ENCODE measurements at regions not wholly inside any gene's neighbourhood (a gene's known extent, or its start where the extent isn't known, plus 50 kb on each side); places are given as distances from the start of the nearest gene placed in this dataset.
A peak's percentile ranks its signal among the peaks of the same experiment; 100 is the strongest.

GRCh38 chr2:23092831-23093230 lies 292.1 kb upstream of the KLHL29 start:
- intact Hi-C loops (cut with micrococcal nuclease), result no loop called here
- Histone ChIP-seq H3K4me2 (ENCODE audit: low read length) (no peak overlapping the region), H3K27ac (ENCODE audit: low read depth, low read length) (no peak overlapping the region), H3K4me3 (replicated peaks in 1 of 2; ENCODE audit: low read depth in 1 of 2, low read length in 2 of 2) (no peak overlapping the region), H2AFZ (ENCODE audit: low read depth, low read length, poor library complexity, severe bottlenecking) (no peak overlapping the region), H3K79me2 (ENCODE audit: insufficient read depth, low read length) (no peaks in the 10 kb centered on the region), H3K9me2 (ENCODE audit: insufficient read depth) (no peaks in the 10 kb centered on the region), H3K27me3 (ENCODE audit: insufficient read depth, low read length) (no peaks in the 10 kb centered on the region), H3K4me1 (ENCODE audit: control insufficient read depth in 1 of 2, insufficient read depth in 2 of 2, low read length in 2 of 2) (no peaks in the 10 kb centered on the region), H3K9ac (ENCODE audit: low read length) (no peak overlapping the region), H3K9me3 (ENCODE audit: control insufficient read depth in 1 of 2, insufficient read depth in 1 of 2, low read depth in 1 of 2, low read length in 2 of 2) (no peaks in the 10 kb centered on the region), H3K36me3 (ENCODE audit: control insufficient read depth in 1 of 2, insufficient read depth in 2 of 2, low read length in 2 of 2) (no peaks in the 10 kb centered on the region), H4K20me1 (ENCODE audit: insufficient read depth) (no peaks in the 10 kb centered on the region)
- RAD21 ChIA-PET (ENCODE audit: low non-redundant PET in 1 of 2, low total read pairs in 2 of 2, uncharacterized antibody in 2 of 2, unreplicated experiment in 2 of 2), result no interaction called here
- ATAC-seq, result no peak
- BruUV-seq (replicated peaks), result no TSS peak
- POLR2A ChIA-PET, result no interaction called here
- TF ChIP-seq SRF (IDR thresholded peaks at IDR 0.05; ENCODE audit: low read depth) (no peak), SP1 (IDR thresholded peaks at IDR 0.05; ENCODE audit: low read depth) (no peak), SIN3A (IDR thresholded peaks at IDR 0.05; ENCODE audit: low read depth) (no peak), TCF7L2 (IDR thresholded peaks at IDR 0.05; ENCODE audit: borderline replicate concordance, extremely low read depth, insufficient read depth, insufficient read length) (no peak), POLR2AphosphoS5 (IDR thresholded peaks at IDR 0.05; ENCODE audit: low read depth, low read length) (no peak), REST (IDR thresholded peaks at IDR 0.05; ENCODE audit: low read depth) (peak; percentile 67), EZH2phosphoT487 (IDR thresholded peaks at IDR 0.05; ENCODE audit: borderline replicate concordance) (no peak)
- TF ChIP-seq, protein P1, sequence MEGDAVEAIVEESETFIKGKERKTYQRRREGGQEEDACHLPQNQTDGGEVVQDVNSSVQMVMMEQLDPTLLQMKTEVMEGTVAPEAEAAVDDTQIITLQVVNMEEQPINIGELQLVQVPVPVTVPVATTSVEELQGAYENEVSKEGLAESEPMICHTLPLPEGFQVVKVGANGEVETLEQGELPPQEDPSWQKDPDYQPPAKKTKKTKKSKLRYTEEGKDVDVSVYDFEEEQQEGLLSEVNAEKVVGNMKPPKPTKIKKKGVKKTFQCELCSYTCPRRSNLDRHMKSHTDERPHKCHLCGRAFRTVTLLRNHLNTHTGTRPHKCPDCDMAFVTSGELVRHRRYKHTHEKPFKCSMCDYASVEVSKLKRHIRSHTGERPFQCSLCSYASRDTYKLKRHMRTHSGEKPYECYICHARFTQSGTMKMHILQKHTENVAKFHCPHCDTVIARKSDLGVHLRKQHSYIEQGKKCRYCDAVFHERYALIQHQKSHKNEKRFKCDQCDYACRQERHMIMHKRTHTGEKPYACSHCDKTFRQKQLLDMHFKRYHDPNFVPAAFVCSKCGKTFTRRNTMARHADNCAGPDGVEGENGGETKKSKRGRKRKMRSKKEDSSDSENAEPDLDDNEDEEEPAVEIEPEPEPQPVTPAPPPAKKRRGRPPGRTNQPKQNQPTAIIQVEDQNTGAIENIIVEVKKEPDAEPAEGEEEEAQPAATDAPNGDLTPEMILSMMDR (IDR thresholded peaks at IDR 0.05 in 2 of 3, conservative IDR thresholded peaks at IDR 0.05 in 1 of 3; ENCODE audit: borderline replicate concordance in 1 of 3, insufficient read depth in 1 of 3, low read depth in 2 of 3, low read length in 2 of 3), result no peak
- CTCF ChIA-PET, result no interaction called here
- DNase-seq (ENCODE audit: low read depth, low spot score), result no peak
